ENCODE measurements at regions not wholly inside any gene's neighbourhood (a gene's known extent, or its start where the extent isn't known, plus 50 kb on each side); places are given as distances from the start of the nearest gene placed in this dataset.
A peak's percentile ranks its signal among the peaks of the same experiment; 100 is the strongest.
"Not testable (repeated sequence)": the region's sequence is repeated elsewhere in the genome, so short reads cannot be mapped to it uniquely, and the experiment has no call there.

GRCh38 chr6:82741996-82742385 lies 323.6 kb downstream of the UBE3D start:
- DNase-seq = no peak

GRCh38 chr6:82744286-82745015 lies 321.2 kb downstream of the UBE3D start:
- DNase-seq = no peak

- DNase-seq = peak; percentile 52
These were observed 315.1 kb downstream of the UBE3D start for GRCh38 chr6:82750556-82750955.

- no peak for DNase-seq
These were observed 313.9 kb downstream of the UBE3D start for GRCh38 chr6:82751718-82752117.

GRCh38 chr6:82761674-82762345 lies 303.8 kb downstream of the UBE3D start:
- DNase-seq = peak; percentile 43

GRCh38 chr6:82766476-82766875 lies 299.2 kb downstream of the UBE3D start:
- DNase-seq = no peak

- no peak for DNase-seq
These were observed 298.6 kb downstream of the UBE3D start for GRCh38 chr6:82767037-82767436.

- DNase-seq = no peak
These were observed 298.2 kb downstream of the UBE3D start for GRCh38 chr6:82767447-82767846.

- DNase-seq = no peak
These were observed 292.6 kb downstream of the UBE3D start for GRCh38 chr6:82772851-82773717.

GRCh38 chr6:82775361-82775760 lies 290.3 kb downstream of the UBE3D start:
- peak; percentile 51 for DNase-seq

- no peak for DNase-seq
These were observed 289.7 kb downstream of the UBE3D start for GRCh38 chr6:82775981-82776380.

GRCh38 chr6:82779041-82779440 lies 286.6 kb downstream of the UBE3D start:
- DNase-seq = no peak

- no peak for DNase-seq
These were observed 285.3 kb downstream of the UBE3D start for GRCh38 chr6:82780334-82780733.

- DNase-seq = no peak
These were observed 283.9 kb downstream of the UBE3D start for GRCh38 chr6:82781620-82782204.

- DNase-seq = no peak
These were observed 281.9 kb downstream of the UBE3D start for GRCh38 chr6:82783587-82784236.

- no peak for DNase-seq
These were observed 280.4 kb downstream of the UBE3D start for GRCh38 chr6:82785206-82785605.

GRCh38 chr6:82786248-82786647 lies 279.4 kb downstream of the UBE3D start:
- DNase-seq = no peak

- no peak for DNase-seq
These were observed 269.7 kb downstream of the UBE3D start for GRCh38 chr6:82795940-82796339.

- DNase-seq = no peak
These were observed 264.6 kb downstream of the UBE3D start for GRCh38 chr6:82801083-82801482.

- not testable (repeated sequence) for DNase-seq
These were observed 249.4 kb downstream of the UBE3D start for GRCh38 chr6:82816243-82816642.

- peak; percentile 92 for DNase-seq
These were observed 246.9 kb downstream of the UBE3D start for GRCh38 chr6:82818727-82819126.

GRCh38 chr6:82823361-82823760 lies 242.3 kb downstream of the UBE3D start:
- DNase-seq = no peak

Measured in fibroblast of skin of back (primary cell).